ENCODE measurements at regions not wholly inside any gene's neighbourhood (a gene's known extent, or its start where the extent isn't known, plus 50 kb on each side); places are given as distances from the start of the nearest gene placed in this dataset.
"Not testable (repeated sequence)": the region's sequence is repeated elsewhere in the genome, so short reads cannot be mapped to it uniquely, and the experiment has no call there.

DNA sequence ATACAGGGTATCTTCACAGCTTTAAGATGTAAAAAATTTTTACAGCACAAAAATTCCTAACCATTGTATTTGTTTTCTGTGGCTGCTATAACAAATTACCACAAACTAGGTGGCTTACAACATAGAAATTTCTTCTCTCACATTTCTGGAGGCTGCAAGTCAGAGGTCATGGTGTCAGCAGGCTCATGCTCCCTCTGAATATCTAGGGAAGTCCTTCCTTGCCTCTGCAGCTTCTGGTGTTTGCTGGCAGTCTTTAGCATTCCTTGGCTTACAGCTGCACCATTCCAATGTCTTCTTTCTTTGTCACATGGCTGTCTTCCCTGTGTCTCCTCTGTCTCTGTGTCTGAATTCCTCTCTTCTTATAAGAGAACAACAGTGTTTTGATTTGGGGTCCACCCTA, 310.2 kb upstream of the SUCLG2 start:
- in situ Hi-C loops (cut with HindIII; ENCODE audit: low pct_unique_long_range_greater_than_20kb, low sequenced_read_pairs) = no loop called here
- DNase-seq (ENCODE audit: low read depth, low spot score) = no peak

DNA sequence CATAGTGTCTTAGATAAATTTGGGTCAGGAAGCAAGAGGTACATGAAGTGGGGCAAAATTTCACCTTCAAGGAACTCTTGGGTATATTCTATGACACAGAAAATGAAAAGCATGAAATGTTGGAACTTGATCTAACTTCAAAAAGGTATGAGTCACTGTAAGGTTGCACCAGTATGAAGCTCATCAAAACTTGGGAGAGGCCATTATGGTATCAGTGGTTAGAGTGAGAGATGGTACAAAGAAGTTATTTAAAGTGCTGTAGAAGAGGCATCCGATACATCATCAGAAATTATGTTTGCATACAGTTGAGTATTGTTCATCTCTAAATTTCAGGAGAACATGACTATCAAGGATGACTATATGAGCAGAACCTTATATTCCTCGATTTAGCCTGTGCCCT, 302.9 kb upstream of the SUCLG2 start:
- no peak for DNase-seq (ENCODE audit: low read depth, low spot score)
- in situ Hi-C loops (cut with HindIII; ENCODE audit: low pct_unique_long_range_greater_than_20kb, low sequenced_read_pairs) = no loop called here

DNA sequence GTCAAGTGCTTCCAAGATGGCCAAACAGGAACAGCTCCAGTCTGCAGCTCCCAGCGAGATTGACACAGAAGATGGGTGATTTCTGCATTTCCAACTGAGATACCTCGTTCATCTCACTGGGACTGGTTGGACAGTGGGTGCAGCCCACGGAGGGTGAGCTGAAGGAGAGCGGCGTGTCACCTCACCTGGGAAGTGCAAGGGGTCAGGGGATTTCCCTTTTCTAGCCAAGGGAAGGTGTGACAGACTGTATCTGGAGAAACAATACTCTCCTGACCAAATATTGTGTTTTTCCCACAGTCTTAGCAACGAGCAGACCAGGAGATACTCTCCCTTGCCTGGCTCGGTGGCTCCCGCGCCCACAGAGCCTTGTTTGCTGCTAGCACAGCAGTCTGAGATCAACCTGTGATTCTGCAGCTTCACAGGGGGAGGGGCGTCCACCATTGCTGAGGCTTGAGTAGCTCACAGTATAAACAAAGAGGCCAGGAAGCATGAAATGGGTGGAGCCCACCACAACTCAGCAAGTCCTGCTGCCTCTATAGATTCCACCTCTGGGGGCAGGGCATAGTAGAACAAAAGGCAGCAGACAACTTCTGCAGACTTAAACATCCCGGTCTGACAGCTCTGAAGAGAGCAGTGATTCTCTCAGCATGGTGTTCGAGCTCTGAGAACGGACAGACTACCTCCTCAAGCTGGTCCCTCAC, 293.5 kb upstream of the SUCLG2 start:
- in situ Hi-C loops (cut with HindIII; ENCODE audit: low pct_unique_long_range_greater_than_20kb, low sequenced_read_pairs) = no loop called here
- DNase-seq (ENCODE audit: low read depth, low spot score) = no peak

DNA sequence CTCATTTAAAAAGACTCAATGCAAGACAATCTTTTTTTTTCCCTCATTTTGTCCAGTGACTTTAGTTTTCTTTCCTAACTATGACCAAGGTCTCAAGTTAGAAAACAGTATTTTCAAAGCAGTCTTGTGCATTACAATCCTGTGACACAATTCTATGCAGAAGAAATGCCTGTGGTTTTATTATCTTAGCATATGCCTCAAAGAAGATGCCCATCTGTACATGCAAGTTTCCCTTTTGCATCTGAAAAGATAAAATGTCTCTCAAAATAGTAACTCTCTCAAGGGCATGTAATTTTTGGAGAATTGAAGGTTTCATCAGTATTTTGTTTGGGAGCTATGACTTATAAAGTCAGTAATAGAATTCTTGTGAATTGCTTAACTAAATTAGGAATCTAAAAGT, 292.0 kb upstream of the SUCLG2 start:
- DNase-seq (ENCODE audit: low read depth, low spot score) = no peak
- in situ Hi-C loops (cut with HindIII; ENCODE audit: low pct_unique_long_range_greater_than_20kb, low sequenced_read_pairs) = no loop called here

DNA sequence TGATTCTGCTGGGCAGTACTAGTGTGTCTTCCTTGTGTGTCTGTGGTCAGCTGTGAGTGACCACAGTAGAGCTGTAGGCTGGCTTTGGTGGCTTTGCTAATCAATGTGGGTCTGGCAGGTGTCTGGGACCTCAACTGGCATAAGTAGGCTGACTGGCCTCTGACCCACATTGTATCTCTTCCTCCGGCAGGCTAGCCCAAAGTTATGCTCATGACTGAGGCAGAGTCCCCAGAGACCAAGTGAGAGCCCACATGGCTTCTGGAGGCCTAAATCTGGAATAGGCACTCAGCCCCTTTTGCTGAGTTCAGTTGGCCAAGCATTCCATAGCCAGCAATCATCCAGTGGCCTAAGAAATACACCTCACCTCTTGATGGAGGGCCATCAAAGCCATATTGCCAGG, 289.1 kb upstream of the SUCLG2 start:
- in situ Hi-C loops (cut with HindIII; ENCODE audit: low pct_unique_long_range_greater_than_20kb, low sequenced_read_pairs) = no loop called here
- no peak for DNase-seq (ENCODE audit: low read depth, low spot score)

DNA sequence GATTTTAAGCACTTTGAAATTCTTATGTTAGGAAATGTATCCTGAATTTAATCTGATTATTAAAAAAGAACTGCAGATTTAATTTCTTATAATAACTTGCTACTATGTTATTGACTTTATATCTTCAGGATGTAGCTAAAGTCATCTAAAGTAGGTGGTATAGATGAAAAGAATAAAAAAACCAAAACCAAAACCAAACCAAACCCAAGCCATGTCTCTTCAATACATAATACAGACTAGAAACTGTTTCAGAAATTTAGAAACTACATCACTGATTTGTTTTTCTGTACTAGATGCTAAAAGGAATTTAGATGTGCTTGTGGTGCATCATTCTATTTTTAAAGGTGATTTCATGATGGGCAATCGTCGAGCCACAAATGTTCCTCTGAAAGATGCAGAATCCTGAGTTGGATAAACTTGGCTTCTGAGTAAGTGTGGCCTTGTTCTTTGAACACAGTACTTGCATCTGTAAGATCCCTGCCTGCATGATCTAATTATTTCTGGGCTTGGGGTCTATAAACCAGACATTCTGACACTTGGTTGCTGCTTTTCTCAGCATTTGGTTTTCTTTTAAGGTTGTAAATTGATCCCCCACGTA, 287.1 kb upstream of the SUCLG2 start:
- DNase-seq (ENCODE audit: low read depth, low spot score) = no peak
- in situ Hi-C loops (cut with HindIII; ENCODE audit: low pct_unique_long_range_greater_than_20kb, low sequenced_read_pairs) = no loop called here

DNA sequence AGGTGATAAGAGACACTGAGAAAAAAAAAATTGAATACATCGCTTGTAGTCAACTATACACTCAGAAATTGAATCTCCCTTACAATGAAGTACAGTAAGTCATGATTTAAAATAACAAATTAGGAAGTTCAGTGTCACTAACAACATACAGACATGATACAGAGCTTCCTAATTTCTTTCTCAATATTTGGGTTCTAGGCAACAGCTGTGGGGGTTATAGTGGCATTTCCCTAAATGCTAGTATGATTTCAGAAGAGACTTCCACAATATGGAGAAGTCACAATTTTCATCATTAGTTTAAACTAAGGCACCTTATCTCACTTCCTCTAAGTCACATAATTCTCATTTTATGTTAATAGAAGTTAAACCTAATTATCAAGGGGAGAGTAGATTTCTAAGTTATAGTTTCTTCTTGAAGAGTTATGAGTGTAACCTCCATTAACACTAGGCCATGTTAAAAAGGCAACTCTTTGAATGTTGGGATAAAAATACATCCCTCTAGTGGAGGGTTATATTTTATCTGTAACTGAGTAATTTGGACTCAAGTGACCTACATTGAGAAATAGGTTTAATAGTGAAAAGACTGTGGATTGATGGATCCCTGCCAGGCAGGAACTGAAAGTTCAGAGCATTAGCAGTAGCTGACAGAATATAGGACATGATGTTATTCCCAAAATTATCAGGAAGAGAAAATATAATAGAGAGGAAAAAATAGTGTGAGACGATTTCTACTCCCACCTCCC, 286.0 kb upstream of the SUCLG2 start:
- in situ Hi-C loops (cut with HindIII; ENCODE audit: low pct_unique_long_range_greater_than_20kb, low sequenced_read_pairs) = no loop called here
- DNase-seq (ENCODE audit: low read depth, low spot score) = peak; percentile 14

DNA sequence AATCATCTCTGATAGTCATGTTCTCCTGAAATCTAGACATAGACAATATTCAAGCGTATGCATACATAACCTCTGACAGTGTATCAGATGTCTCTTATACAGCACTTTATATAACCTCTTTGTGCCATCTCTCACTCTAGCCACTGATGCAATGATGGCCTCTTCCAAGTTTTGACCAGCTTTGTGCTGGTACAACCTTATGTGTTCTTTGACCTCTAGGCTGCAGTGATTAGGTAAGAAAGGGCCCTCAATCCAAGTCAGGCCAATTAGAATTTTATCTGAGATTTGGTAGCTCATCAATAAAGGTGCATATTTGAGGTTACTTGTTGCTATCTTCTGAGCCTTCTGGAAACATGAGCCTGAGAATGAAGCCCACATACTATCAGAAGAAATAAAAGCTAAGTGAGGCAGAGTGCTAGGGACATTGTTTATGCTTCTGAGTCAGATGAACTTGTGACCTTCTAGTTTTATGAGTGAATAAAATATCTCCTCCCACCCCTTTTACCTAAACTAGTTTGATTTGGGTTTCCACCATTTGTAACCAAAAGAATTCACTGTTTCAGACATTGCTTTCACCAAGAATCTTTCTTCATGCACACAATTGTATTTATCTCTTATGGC, 283.2 kb upstream of the SUCLG2 start:
- in situ Hi-C loops (cut with HindIII; ENCODE audit: low pct_unique_long_range_greater_than_20kb, low sequenced_read_pairs) = no loop called here
- DNase-seq (ENCODE audit: low read depth, low spot score) = no peak

DNA sequence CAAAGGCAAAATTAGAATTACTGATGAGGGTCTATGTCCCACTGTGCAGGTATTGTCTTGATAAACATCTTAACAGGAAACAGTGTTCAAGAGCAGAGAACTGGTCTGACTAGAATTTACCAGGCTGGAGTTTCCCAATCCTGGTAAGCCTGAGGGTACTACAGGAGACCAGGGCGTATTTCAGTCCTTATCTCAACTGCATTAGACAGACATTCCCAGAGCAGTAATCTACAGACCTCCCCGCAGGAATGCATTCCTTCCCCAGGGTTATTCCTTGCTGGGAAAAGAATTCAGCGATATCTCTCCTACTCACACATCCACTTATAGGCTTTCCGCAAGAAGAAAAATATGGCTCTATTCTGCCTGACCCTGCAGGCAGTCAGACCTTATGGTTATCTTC, 276.0 kb upstream of the SUCLG2 start:
- DNase-seq (ENCODE audit: low read depth, low spot score); in situ Hi-C loops (cut with HindIII; ENCODE audit: low pct_unique_long_range_greater_than_20kb, low sequenced_read_pairs): not testable (repeated sequence)

DNA sequence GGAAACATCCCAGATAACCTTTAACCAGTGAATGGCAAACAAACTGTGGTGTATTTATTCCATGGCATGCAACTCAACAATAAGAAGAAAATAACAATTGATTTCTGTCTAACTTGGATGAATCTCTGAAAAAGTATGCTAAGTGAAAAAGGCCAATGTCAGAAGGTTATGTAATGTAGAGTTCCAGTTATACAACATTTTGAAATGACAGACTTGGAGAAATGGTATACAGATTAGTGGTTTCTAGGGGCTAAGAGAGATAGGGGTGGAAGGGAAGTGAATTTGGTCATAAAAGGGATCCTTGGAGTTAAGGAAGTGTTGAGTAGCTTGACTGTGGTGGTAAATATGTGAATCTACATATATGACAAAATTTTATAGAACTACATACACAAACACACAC, 269.4 kb upstream of the SUCLG2 start:
- no peak for DNase-seq (ENCODE audit: low read depth, low spot score)
- in situ Hi-C loops (cut with HindIII; ENCODE audit: low pct_unique_long_range_greater_than_20kb, low sequenced_read_pairs) = no loop called here

DNA sequence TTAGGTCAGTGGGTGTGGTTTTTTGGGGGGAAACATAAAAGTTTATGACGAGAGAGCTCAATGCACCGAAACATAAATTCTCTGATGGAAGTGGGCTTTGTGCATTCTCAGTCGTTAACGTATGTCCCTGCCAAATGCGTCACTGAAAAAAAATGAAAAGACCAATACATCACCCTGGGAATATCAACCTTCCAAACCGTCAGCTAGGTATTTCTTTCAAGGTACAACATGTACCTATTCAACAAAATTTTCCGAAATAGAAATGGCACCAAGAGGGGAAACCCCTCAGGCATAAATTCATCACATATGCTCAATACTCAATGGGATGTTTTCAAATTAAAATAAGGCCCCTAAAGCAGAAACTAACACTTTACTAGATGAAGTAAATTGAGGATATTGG, 266.6 kb upstream of the SUCLG2 start:
- in situ Hi-C loops (cut with HindIII; ENCODE audit: low pct_unique_long_range_greater_than_20kb, low sequenced_read_pairs) = no loop called here
- DNase-seq (ENCODE audit: low read depth, low spot score) = no peak

DNA sequence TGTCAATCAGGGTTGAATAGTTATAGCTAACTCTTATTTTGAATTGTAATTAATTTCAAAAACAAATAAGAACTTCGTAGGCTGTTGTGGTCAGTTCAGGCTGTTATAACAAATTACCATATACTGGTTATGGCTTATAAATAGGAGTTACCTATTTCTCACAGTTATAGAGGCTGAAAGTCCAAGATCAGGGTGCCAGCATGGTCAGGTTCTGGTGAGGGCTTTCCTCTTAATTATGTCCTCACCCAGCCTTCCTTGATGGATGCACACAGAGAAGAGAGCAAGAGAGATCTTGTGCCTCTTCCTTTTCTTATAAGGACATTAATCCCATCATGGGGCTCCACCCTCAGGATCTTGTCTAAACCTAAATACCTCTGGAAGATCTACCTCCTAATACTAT, 265.9 kb upstream of the SUCLG2 start:
- in situ Hi-C loops (cut with HindIII; ENCODE audit: low pct_unique_long_range_greater_than_20kb, low sequenced_read_pairs) = no loop called here
- no peak for DNase-seq (ENCODE audit: low read depth, low spot score)

DNA sequence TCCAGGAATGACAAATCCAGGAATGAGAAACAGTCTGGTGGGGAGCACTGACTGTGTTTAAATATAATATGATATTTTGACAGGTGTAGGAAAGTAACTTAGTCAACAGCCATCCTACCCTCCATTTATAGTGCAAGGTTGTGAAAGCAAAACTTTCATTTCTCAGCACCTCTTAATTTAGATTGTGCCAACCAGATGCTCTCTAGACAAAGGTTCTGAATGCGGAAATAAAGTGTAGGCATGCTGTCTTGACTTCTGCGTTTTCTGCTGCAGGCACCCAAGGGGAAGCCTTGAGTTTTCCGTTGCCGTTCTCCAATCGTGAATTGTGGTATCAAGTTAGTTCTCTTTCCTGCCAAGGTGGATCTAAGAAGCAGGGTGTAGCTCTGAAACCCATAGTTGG, 261.9 kb upstream of the SUCLG2 start:
- DNase-seq (ENCODE audit: low read depth, low spot score) = no peak
- in situ Hi-C loops (cut with HindIII; ENCODE audit: low pct_unique_long_range_greater_than_20kb, low sequenced_read_pairs) = no loop called here

DNA sequence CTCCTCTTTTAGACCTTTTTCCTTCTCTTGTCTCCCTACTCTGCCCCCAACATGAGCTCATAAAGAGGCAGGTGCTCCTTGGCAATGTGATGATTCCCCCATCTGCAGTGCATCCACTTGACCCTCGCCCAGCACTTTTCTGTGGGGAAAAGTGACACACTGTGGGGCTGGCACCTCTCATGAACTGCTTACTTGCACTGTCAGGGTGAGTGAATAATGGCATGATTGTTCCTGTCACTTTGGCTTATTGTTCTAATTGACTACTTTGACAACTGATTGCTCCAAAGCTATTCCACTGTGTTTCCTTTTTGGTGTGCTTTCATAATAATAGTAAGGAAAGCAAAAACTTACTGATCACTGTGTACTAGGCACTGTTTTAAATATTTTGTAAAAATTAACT, 253.3 kb upstream of the SUCLG2 start:
- in situ Hi-C loops (cut with HindIII; ENCODE audit: low pct_unique_long_range_greater_than_20kb, low sequenced_read_pairs) = no loop called here
- no peak for DNase-seq (ENCODE audit: low read depth, low spot score)

DNA sequence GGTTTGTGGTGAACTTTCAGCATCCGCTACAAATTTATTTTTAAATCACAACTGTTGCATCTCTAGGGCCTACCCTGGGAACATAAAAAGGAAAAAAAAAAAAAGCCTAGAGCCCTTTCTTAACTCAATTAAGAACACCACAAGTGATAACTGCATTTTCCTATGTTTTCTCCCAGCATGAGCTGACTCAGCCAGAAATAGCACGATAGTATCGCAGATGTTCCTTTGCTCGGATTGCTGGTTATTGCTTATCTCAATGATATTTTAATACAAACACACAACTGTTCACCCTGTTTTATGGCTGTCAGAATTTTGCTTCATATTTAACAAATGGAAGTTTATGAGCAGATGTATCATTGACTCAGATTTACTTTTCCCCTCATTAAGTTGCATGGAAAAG, 251.8 kb upstream of the SUCLG2 start:
- in situ Hi-C loops (cut with HindIII; ENCODE audit: low pct_unique_long_range_greater_than_20kb, low sequenced_read_pairs) = no loop called here
- DNase-seq (ENCODE audit: low read depth, low spot score) = no peak

DNA sequence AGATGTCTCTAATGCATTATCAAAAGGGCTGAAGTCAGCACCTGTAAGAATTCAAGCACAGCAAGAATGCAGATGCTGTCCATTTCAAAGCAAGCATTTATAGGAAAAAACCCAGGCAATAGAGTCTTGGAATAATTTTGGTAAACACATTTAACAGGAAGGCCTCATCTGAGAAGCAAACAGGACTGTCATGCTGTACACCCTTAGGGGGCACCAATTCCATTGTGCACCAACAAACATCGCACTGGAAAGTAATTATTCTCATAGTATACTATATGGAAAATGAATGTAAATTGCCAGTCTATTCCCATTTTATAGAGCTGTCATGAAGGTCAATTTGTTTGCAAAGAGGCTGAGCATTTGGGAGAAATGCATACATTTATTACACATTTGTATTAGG, 247.3 kb upstream of the SUCLG2 start:
- in situ Hi-C loops (cut with HindIII; ENCODE audit: low pct_unique_long_range_greater_than_20kb, low sequenced_read_pairs) = no loop called here
- DNase-seq (ENCODE audit: low read depth, low spot score) = peak; percentile 18

DNA sequence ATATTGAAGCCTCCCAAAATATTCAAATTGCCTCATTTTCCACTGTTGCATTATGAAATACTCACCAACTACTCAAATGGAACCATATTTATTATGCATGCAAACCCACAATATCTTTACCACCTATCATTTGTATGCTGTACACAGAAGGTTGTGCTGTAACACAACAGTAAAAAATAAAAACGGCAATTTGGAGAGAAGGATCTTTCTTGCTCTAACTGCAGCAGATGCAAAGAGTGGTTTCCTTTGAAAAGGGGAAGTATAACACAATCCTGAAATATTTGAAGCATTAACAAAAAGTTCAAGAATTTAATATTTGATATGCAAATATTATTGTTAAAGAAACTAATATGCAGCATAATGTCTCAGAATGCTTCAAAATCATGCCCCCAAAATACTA, 244.5 kb upstream of the SUCLG2 start:
- in situ Hi-C loops (cut with HindIII; ENCODE audit: low pct_unique_long_range_greater_than_20kb, low sequenced_read_pairs) = no loop called here
- no peak for DNase-seq (ENCODE audit: low read depth, low spot score)

DNA sequence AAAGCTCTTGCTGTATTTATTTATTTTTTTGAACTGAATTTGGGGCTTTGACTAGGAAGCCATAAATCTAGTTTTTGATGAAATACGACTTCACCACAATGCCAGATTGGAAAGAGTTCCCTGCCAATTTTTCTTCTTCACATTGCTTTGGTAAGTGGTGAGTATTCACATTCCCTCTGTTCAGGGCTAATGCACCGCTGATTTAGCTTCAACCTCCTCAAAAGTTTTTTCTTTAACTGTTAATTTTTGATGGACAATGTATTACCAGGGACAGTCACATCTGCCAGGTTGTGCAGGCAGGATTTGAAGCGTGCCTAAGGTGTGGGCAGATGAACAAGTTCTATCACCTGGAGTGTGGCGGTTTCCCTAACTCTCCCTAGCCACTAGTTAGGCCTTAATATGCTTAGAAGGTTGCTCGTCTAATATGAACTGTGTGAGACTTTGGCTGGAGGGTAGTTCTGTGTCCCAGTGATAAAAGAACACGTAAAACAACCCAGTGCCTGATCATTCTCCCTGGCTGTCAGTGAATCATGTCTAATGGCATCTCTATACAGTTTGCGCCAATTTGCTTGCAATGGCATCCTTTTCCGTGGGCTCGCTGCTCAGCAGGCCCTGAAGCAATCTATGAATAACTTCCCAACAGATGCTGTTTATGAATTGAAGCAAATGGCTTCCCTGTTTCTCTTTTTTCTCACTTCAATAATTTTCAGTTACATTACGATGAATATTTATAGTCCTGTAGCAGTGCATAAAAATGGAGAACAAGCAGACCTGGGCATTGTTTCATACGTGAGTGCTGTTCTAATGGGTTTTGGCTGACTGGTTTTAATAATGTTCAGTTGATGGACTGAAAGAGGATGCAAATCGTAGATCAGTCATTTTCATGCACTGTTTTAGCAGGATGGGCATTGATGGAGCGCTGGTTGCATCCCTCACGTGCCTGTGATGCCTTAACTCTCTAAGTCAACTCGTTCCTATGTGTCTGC, 243.2 kb upstream of the SUCLG2 start:
- no peak for DNase-seq (ENCODE audit: low read depth, low spot score)
- in situ Hi-C loops (cut with HindIII; ENCODE audit: low pct_unique_long_range_greater_than_20kb, low sequenced_read_pairs) = no loop called here
